Neuronal stem cell (in vitro differentiated cells): ENCODE measurements at regions not wholly inside any gene's neighbourhood (a gene's known extent, or its start where the extent isn't known, plus 50 kb on each side); places are given as distances from the start of the nearest gene placed in this dataset.
"Not testable (repeated sequence)": the region's sequence is repeated elsewhere in the genome, so short reads cannot be mapped to it uniquely, and the experiment has no call there.

Source experiments
- DNase-seq: peaks from one replicate; pipeline ENCODE4 v3.0.0-alpha.2; 2013; ENCODE audit warnings: low spot score
- H2AFZ ChIP-seq: one replicate; pipeline ENCODE4 v1.6.1; 2013; ENCODE audit warnings: mild to moderate bottlenecking, low read length, inconsistent platforms
- H2AK5ac ChIP-seq: 2 replicates; pipeline ENCODE4 v1.6.1; 2013; ENCODE audit warnings: low read depth, mild to moderate bottlenecking, inconsistent platforms, low read length, moderate library complexity, mixed read lengths
- H2BK120ac ChIP-seq: 2 replicates; pipeline ENCODE4 v1.6.1; 2013; ENCODE audit warnings: low read depth, mild to moderate bottlenecking, inconsistent platforms, low read length, moderate library complexity, mixed read lengths
- H2BK12ac ChIP-seq: one replicate; pipeline ENCODE4 v1.6.1; 2013; ENCODE audit warnings: low read length, inconsistent platforms
- H2BK15ac ChIP-seq: 2 replicates; pipeline ENCODE4 v1.6.1; 2013; ENCODE audit warnings: mild to moderate bottlenecking, low read length, inconsistent platforms, mixed read lengths
- H2BK5ac ChIP-seq: one replicate; pipeline ENCODE4 v1.6.1; 2013; ENCODE audit warnings: inconsistent platforms, mild to moderate bottlenecking, low read length, moderate library complexity
- H3K14ac ChIP-seq: one replicate; pipeline ENCODE4 v1.6.1; 2013; ENCODE audit warnings: low read length, inconsistent platforms
- H3K18ac ChIP-seq: 2 replicates; pipeline ENCODE4 v1.6.1; 2013; ENCODE audit warnings: low read length, inconsistent platforms
- H3K23ac ChIP-seq: 2 replicates; pipeline ENCODE4 v1.6.1; 2013; ENCODE audit warnings: low read depth, mild to moderate bottlenecking, mixed read lengths, low read length, inconsistent platforms; ENCODE audit not compliant: poor library complexity
- H3K27ac ChIP-seq: replicated peaks from 3 replicates; pipeline ENCODE4 v1.5.1; 2013; ENCODE audit warnings: low read length, inconsistent platforms
- H3K27me3 ChIP-seq, 3 experiments: 2 replicates each; pipeline ENCODE4 v1.6.1; 2013; ENCODE audit warnings: low read length in 3 of 3, mild to moderate bottlenecking in 2 of 3, inconsistent platforms in 1 of 3, low read depth in 1 of 3, mixed read lengths in 1 of 3, moderate library complexity in 1 of 3; ENCODE audit not compliant: control insufficient read depth in 3 of 3, insufficient read depth in 3 of 3
- H3K36me3 ChIP-seq, 2 donors: replicated peaks in 1 of 2; 2 replicates each; pipeline ENCODE4 v1.6.1; 2013; ENCODE audit warnings: low read length in 2 of 2; ENCODE audit not compliant: control insufficient read depth in 2 of 2, insufficient read depth in 2 of 2
- H3K4ac ChIP-seq: 2 replicates; pipeline ENCODE4 v1.6.1; 2013; ENCODE audit warnings: inconsistent platforms, mild to moderate bottlenecking, low read length, moderate library complexity
- H3K4me1 ChIP-seq, 2 donors: 1 replicate in 1 of 2; 2 replicates in 1 of 2; pipeline ENCODE4 v1.6.1; 2013; ENCODE audit warnings: low read length in 2 of 2, low read depth in 1 of 2; ENCODE audit not compliant: control insufficient read depth in 2 of 2, insufficient read depth in 1 of 2
- H3K4me2 ChIP-seq: one replicate; pipeline ENCODE4 v1.6.1; 2013; ENCODE audit warnings: mild to moderate bottlenecking, low read length, inconsistent platforms; ENCODE audit not compliant: insufficient read depth, poor library complexity, severe bottlenecking
- H3K4me3 ChIP-seq, 2 donors: 2 replicates each; pipeline ENCODE4 v1.5.1; 2013; ENCODE audit warnings: low read length in 2 of 2, mild to moderate bottlenecking in 2 of 2, inconsistent platforms in 1 of 2, moderate library complexity in 1 of 2
- H3K79me1 ChIP-seq: one replicate; pipeline ENCODE4 v1.6.1; 2013; ENCODE audit warnings: low read depth, mild to moderate bottlenecking, inconsistent platforms, low read length, moderate library complexity
- H3K9ac ChIP-seq: one replicate; pipeline ENCODE4 v1.6.1; 2013; ENCODE audit warnings: mild to moderate bottlenecking, low read depth, low read length, inconsistent platforms; ENCODE audit not compliant: poor library complexity
- H3K9me3 ChIP-seq, 2 donors: replicated peaks in 1 of 2; 2 replicates each; pipeline versions ENCODE3 to v1.6.1; 2013; ENCODE audit warnings: low read length in 2 of 2, mild to moderate bottlenecking in 2 of 2, inconsistent platforms in 1 of 2, low read depth in 1 of 2, mixed read lengths in 1 of 2, moderate library complexity in 1 of 2; ENCODE audit not compliant: control insufficient read depth in 2 of 2, insufficient read depth in 1 of 2
- H4K8ac ChIP-seq: one replicate; pipeline ENCODE4 v1.6.1; 2013; ENCODE audit warnings: low read depth, mild to moderate bottlenecking, inconsistent platforms, low read length, moderate library complexity
- H4K91ac ChIP-seq: one replicate; pipeline ENCODE4 v1.6.1; 2013; ENCODE audit warnings: low read length, low read depth, mild to moderate bottlenecking, inconsistent platforms; ENCODE audit not compliant: poor library complexity
- WGBS, 2 donors: extraction: QIAGEN DNeasy Blood & Tissue Kit; methylation state at CpG; one replicate each; pipeline ENCODE4 v1.1.7; 2013; ENCODE audit warnings: missing lambda C conversion rate in 2 of 2, mixed read lengths in 1 of 2; ENCODE audit not compliant: insufficient read length in 2 of 2, insufficient replicate concordance in 1 of 2; ENCODE audit errors: extremely low coverage in 2 of 2; 5-methylcytosine and 5-hydroxymethylcytosine counted together

GRCh38 chr13:61276401-61276800 is 139.2 kb downstream of the PCDH20 start:
- no CpG with 5 or more reads among the region's 2 CpGs for WGBS, 2 donors
- Histone ChIP-seq H2BK120ac (no peak overlapping the region), H3K36me3 (no peaks in the 10 kb centered on the region)

GRCh38 chr13:61275736-61276135 is 139.9 kb downstream of the PCDH20 start:
- H3K23ac ChIP-seq: no peak overlapping the region
- H3K79me1 ChIP-seq: no peaks in the 10 kb centered on the region
- H3K4me2 ChIP-seq: no peak overlapping the region
- no peak overlapping the region for H2BK5ac ChIP-seq
- no peaks in the 10 kb centered on the region for H3K36me3 ChIP-seq
- H2AFZ ChIP-seq: no peak overlapping the region
- no peaks in the 10 kb centered on the region for H3K4me1 ChIP-seq
- H4K8ac ChIP-seq: no peak overlapping the region
- no peaks in the 10 kb centered on the region for H3K9me3 ChIP-seq
- H3K4ac ChIP-seq: no peak overlapping the region
- H2AK5ac ChIP-seq: no peak overlapping the region
- no peak overlapping the region for H3K27ac ChIP-seq
- no CpG with 5 or more reads among the region's 2 CpGs for WGBS, 2 donors
- no peak overlapping the region for H3K14ac ChIP-seq
- DNase-seq: no peak
- no peak overlapping the region for H3K9ac ChIP-seq
- H4K91ac ChIP-seq: no peak overlapping the region
- H2BK120ac ChIP-seq: no peak overlapping the region
- H3K27me3 ChIP-seq: no peaks in the 10 kb centered on the region
- no peak overlapping the region for H2BK15ac ChIP-seq
- H2BK12ac ChIP-seq: no peak overlapping the region
- H3K18ac ChIP-seq: no peak overlapping the region
- H3K4me3 ChIP-seq: no peak overlapping the region

More at GRCh38 chr13:61276401-61276800, 139.2 kb downstream of the PCDH20 start:
- Histone ChIP-seq H4K91ac (no peak overlapping the region), H2BK5ac (no peak overlapping the region), H2BK12ac (no peak overlapping the region), H4K8ac (no peak overlapping the region), H3K4me2 (no peak overlapping the region), H2BK15ac (no peak overlapping the region), H3K18ac (no peak overlapping the region), H3K79me1 (no peaks in the 10 kb centered on the region), H3K14ac (no peak overlapping the region), H3K4me3 (no peak overlapping the region), H3K4ac (no peak overlapping the region), H3K9me3 (no peaks in the 10 kb centered on the region), H3K4me1 (no peaks in the 10 kb centered on the region), H3K9ac (no peak overlapping the region), H3K27me3 (no peaks in the 10 kb centered on the region), H3K23ac (no peak overlapping the region), H2AK5ac (no peak overlapping the region), H3K27ac (no peak overlapping the region), H2AFZ (no peak overlapping the region)
- no peak for DNase-seq

GRCh38 chr13:61275251-61275650 is 140.4 kb downstream of the PCDH20 start:
- Histone ChIP-seq H3K23ac (no peak overlapping the region), H2BK120ac (no peak overlapping the region), H3K79me1 (no peaks in the 10 kb centered on the region), H2BK5ac (no peak overlapping the region), H3K27me3 (no peaks in the 10 kb centered on the region), H3K14ac (no peak overlapping the region), H3K36me3 (no peaks in the 10 kb centered on the region), H2BK12ac (no peak overlapping the region), H3K18ac (no peak overlapping the region), H3K27ac (no peak overlapping the region), H3K4ac (no peak overlapping the region), H3K9ac (no peak overlapping the region), H2AK5ac (no peak overlapping the region), H4K91ac (no peak overlapping the region), H4K8ac (no peak overlapping the region), H3K4me1 (no peaks in the 10 kb centered on the region), H3K4me2 (no peak overlapping the region), H3K4me3 (no peak overlapping the region), H2BK15ac (no peak overlapping the region), H2AFZ (no peak overlapping the region), H3K9me3 (no peaks in the 10 kb centered on the region)
- WGBS, 2 donors: no CpG with 5 or more reads among the region's 5 CpGs
- DNase-seq: no peak

- not testable (repeated sequence) for H3K4ac ChIP-seq, H3K79me1 ChIP-seq, H3K27me3 ChIP-seq, H3K27ac ChIP-seq, H4K91ac ChIP-seq, H2AK5ac ChIP-seq, H3K23ac ChIP-seq, DNase-seq, H3K9me3 ChIP-seq, H2AFZ ChIP-seq, H2BK12ac ChIP-seq, H4K8ac ChIP-seq, H2BK15ac ChIP-seq, H2BK5ac ChIP-seq, H3K18ac ChIP-seq, H3K4me2 ChIP-seq, H3K36me3 ChIP-seq, H2BK120ac ChIP-seq, H3K9ac ChIP-seq, H3K14ac ChIP-seq, H3K4me3 ChIP-seq, H3K4me1 ChIP-seq
- no CpG with 5 or more reads among the region's 6 CpGs for WGBS, 2 donors
These were observed 148.8 kb downstream of the PCDH20 start for GRCh38 chr13:61266896-61267295.
